ENCODE measurements at regions not wholly inside any gene's neighbourhood (a gene's known extent, or its start where the extent isn't known, plus 50 kb on each side); places are given as distances from the start of the nearest gene placed in this dataset.

- ChIA-PET POLR2A (no interaction called here), CTCF (interaction anchor here (1.3 kb wide), 1 partner anchor 58 kb away, joined by 3 read pairs; no protein-coding TSS in a partner anchor)
- Mint-ChIP-seq H3K27me3 (ENCODE audit: low read depth) (no peaks in the 10 kb centered on the region), H3K4me3 (no peak overlapping the region), H3K27ac (no peak overlapping the region), H3K9me3 (no peaks in the 10 kb centered on the region), H3K4me1 (no peaks in the 10 kb centered on the region), H3K36me3 (no peaks in the 10 kb centered on the region)
- ATAC-seq = no peak
- DNase-seq (ENCODE audit: low spot score) = no peak
- TF ChIP-seq ZNF396 (CRISPR knock-in tag; IDR thresholded peaks at IDR 0.05; ENCODE audit: borderline replicate concordance) = no peak
- TF ChIP-seq, protein P1, sequence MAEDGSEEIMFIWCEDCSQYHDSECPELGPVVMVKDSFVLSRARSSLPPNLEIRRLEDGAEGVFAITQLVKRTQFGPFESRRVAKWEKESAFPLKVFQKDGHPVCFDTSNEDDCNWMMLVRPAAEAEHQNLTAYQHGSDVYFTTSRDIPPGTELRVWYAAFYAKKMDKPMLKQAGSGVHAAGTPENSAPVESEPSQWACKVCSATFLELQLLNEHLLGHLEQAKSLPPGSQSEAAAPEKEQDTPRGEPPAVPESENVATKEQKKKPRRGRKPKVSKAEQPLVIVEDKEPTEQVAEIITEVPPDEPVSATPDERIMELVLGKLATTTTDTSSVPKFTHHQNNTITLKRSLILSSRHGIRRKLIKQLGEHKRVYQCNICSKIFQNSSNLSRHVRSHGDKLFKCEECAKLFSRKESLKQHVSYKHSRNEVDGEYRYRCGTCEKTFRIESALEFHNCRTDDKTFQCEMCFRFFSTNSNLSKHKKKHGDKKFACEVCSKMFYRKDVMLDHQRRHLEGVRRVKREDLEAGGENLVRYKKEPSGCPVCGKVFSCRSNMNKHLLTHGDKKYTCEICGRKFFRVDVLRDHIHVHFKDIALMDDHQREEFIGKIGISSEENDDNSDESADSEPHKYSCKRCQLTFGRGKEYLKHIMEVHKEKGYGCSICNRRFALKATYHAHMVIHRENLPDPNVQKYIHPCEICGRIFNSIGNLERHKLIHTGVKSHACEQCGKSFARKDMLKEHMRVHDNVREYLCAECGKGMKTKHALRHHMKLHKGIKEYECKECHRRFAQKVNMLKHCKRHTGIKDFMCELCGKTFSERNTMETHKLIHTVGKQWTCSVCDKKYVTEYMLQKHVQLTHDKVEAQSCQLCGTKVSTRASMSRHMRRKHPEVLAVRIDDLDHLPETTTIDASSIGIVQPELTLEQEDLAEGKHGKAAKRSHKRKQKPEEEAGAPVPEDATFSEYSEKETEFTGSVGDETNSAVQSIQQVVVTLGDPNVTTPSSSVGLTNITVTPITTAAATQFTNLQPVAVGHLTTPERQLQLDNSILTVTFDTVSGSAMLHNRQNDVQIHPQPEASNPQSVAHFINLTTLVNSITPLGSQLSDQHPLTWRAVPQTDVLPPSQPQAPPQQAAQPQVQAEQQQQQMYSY (CRISPR knock-in tag; IDR thresholded peaks at IDR 0.05) = no peak
- no peak for TF ChIP-seq GABPB1 (CRISPR knock-in tag; IDR thresholded peaks at IDR 0.05)
- no peak for TF ChIP-seq CREB1 (CRISPR knock-in tag; IDR thresholded peaks at IDR 0.05)
- no peak for TF ChIP-seq ELF4 (CRISPR knock-in tag; IDR thresholded peaks at IDR 0.05; ENCODE audit: low read depth)
- TF ChIP-seq, protein P2, sequence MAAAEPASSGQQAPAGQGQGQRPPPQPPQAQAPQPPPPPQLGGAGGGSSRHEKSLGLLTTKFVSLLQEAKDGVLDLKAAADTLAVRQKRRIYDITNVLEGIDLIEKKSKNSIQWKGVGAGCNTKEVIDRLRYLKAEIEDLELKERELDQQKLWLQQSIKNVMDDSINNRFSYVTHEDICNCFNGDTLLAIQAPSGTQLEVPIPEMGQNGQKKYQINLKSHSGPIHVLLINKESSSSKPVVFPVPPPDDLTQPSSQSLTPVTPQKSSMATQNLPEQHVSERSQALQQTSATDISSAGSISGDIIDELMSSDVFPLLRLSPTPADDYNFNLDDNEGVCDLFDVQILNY (CRISPR knock-in tag; IDR thresholded peaks at IDR 0.05) = no peak
- no peak for TF ChIP-seq ATF2 (CRISPR knock-in tag; IDR thresholded peaks at IDR 0.05; ENCODE audit: borderline replicate concordance, low read depth)
- TF ChIP-seq ZNF416 (CRISPR knock-in tag; IDR thresholded peaks at IDR 0.05) = no peak
- TF ChIP-seq, protein P3, sequence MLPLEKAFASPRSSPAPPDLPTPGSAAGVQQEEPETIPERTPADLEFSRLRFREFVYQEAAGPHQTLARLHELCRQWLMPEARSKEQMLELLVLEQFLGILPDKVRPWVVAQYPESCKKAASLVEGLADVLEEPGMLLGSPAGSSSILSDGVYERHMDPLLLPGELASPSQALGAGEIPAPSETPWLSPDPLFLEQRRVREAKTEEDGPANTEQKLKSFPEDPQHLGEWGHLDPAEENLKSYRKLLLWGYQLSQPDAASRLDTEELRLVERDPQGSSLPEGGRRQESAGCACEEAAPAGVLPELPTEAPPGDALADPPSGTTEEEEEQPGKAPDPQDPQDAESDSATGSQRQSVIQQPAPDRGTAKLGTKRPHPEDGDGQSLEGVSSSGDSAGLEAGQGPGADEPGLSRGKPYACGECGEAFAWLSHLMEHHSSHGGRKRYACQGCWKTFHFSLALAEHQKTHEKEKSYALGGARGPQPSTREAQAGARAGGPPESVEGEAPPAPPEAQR (CRISPR knock-in tag; IDR thresholded peaks at IDR 0.05) = no peak
- TF ChIP-seq FOXP1 (CRISPR knock-in tag; IDR thresholded peaks at IDR 0.05; ENCODE audit: borderline replicate concordance) = no peak
- TF ChIP-seq, protein P4, sequence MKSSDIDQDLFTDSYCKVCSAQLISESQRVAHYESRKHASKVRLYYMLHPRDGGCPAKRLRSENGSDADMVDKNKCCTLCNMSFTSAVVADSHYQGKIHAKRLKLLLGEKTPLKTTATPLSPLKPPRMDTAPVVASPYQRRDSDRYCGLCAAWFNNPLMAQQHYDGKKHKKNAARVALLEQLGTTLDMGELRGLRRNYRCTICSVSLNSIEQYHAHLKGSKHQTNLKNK (CRISPR knock-in tag; IDR thresholded peaks at IDR 0.05) = no peak
- TF ChIP-seq, protein P5, sequence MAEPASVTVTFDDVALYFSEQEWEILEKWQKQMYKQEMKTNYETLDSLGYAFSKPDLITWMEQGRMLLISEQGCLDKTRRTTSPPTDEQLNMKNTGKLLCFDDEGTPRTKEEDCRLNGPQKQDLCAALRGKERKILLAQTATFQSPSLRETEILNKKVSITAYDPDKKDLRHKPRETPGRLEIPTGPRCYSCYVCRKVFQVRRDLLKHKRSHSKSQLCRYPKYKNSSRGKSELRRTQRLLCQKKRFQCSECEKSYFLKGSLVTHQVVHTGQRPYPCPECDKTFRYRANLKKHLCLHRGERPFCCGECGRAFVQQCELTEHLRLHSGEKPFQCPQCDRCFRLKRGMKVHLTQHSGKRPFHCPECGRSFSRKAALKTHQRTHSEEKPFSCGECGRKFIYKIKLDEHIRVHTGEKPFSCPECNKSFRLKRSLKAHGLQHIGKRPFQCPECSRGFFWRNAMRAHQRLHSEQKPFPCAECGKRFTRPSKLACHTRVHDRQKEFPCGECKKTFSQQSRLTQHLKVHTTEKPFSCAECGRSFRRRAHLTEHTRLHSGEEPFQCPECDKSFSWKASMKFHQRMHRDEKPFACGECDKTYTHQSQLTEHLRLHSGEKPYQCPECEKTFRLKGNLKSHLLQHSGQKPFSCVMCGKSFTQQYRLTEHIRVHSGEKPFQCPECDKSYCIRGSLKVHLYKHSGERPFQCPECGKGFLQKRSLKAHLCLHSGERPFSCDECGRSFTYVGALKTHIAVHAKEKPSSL (CRISPR knock-in tag; conservative IDR thresholded peaks at IDR 0.05) = no peak
- no peak for TF ChIP-seq AR (CRISPR knock-in tag; IDR thresholded peaks at IDR 0.05)
These were observed 404.5 kb downstream of the PDCD6IP start for GRCh38 chr3:34202975-34203374.

Data from WTC11 (cell line).